ENCODE measurements at regions not wholly inside any gene's neighbourhood (a gene's known extent, or its start where the extent isn't known, plus 50 kb on each side); places are given as distances from the start of the nearest gene placed in this dataset.

- TF ChIP-seq EZH2 (IDR thresholded peaks at IDR 0.05; ENCODE audit: low read depth, unreplicated experiment) (no peak), CTCF (conservative IDR thresholded peaks at IDR 0.05; ENCODE audit: low read depth in 2 of 2) (no peak)
Measured at GRCh38 chr18:39326772-39327171, 1761.2 kb upstream of the CELF4 start.

Data from GM23338 (cell line).